Fibroblast of pulmonary artery (primary cell): ENCODE measurements at regions not wholly inside any gene's neighbourhood (a gene's known extent, or its start where the extent isn't known, plus 50 kb on each side); places are given as distances from the start of the nearest gene placed in this dataset.

Source experiments
- DNase-seq: peaks from one replicate; pipeline ENCODE4 v3.0.0-alpha.2; 2010; ENCODE audit warnings: low read depth
- H3K4me3 ChIP-seq: replicated peaks from 2 replicates; pipeline ENCODE4 v1.5.1; 2011; ENCODE audit warnings: low read depth, mild to moderate bottlenecking, control low read depth, low read length, moderate library complexity
- TF ChIP-seq, protein P1 (sequence below): IDR thresholded peaks from 2 replicates; pipeline ENCODE4 v1.5.1; 2011; ENCODE audit warnings: mild to moderate bottlenecking, control low read depth, low read length, inconsistent platforms; ENCODE audit errors: missing control alignments

DNA sequence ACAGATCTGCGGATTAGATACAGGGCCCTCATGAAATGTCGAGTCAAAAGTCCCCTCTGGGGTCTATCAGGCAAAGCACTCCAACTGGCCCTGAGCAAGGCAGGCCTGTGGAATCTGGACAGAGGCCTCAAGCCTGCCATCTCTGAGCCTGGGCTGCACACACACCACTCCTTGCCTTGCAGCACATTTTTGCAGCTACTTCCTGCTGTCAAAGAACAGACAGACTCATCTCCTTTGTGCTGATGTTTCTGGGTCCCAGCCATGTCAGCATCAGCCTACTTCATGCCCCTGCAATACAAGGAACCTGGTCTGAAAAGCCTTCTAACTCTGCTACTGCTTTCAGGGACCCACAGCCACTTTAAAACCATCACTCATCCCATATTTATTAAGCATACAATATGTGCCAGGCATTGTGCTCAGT lies 60.6 kb upstream of the IL12A start:
- no peak overlapping the region for H3K4me3 ChIP-seq
- DNase-seq, result peak; percentile 23
- TF ChIP-seq, protein P1, sequence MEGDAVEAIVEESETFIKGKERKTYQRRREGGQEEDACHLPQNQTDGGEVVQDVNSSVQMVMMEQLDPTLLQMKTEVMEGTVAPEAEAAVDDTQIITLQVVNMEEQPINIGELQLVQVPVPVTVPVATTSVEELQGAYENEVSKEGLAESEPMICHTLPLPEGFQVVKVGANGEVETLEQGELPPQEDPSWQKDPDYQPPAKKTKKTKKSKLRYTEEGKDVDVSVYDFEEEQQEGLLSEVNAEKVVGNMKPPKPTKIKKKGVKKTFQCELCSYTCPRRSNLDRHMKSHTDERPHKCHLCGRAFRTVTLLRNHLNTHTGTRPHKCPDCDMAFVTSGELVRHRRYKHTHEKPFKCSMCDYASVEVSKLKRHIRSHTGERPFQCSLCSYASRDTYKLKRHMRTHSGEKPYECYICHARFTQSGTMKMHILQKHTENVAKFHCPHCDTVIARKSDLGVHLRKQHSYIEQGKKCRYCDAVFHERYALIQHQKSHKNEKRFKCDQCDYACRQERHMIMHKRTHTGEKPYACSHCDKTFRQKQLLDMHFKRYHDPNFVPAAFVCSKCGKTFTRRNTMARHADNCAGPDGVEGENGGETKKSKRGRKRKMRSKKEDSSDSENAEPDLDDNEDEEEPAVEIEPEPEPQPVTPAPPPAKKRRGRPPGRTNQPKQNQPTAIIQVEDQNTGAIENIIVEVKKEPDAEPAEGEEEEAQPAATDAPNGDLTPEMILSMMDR, result no peak

GRCh38 chr3:159928666-159929065 lies 60.0 kb upstream of the IL12A start:
- TF ChIP-seq, protein P1, result no peak
- no peak overlapping the region for H3K4me3 ChIP-seq
- DNase-seq, result peak; percentile 85

- peak; percentile 61 for DNase-seq
- H3K4me3 ChIP-seq, result no peak overlapping the region
- TF ChIP-seq, protein P1, result peak; percentile 44
These were observed 59.2 kb upstream of the IL12A start for GRCh38 chr3:159929171-159930141.

- TF ChIP-seq, protein P1, result no peak
- no peak for DNase-seq
- no peak overlapping the region for H3K4me3 ChIP-seq
These were observed 54.4 kb upstream of the IL12A start for GRCh38 chr3:159934216-159934615.

GRCh38 chr3:159936541-159936940 lies 52.1 kb upstream of the IL12A start:
- no peak for DNase-seq
- TF ChIP-seq, protein P1, result no peak

DNA sequence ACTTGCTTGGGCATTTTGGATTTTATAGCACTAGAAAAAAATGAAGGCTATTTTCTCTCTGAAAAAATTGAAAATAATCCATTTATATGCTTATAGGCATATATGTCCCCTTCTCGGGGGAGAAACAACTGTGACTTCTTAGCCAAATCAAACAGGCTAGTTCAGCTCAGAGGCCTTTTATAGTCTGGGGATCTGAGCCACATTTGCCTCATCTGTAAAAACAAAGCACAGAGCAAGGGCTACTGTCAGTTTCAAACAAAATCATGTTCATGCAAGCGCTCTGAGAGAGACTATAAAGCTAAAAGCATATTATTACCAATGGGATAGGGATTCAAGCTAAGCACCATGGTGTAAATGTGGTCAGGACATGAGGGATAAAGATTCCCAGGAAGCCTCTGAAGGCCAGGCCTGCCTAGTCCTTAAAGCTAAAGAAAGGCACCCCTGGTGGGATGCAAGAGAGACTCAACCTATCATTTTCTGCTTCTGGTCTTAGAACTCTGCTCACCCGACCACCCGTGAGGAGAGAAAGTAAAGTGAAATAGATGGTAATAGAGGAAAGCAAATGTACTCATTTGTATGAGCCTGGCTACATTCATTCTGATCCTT lies 51.0 kb upstream of the IL12A start:
- DNase-seq, result no peak
- no peak overlapping the region for H3K4me3 ChIP-seq
- TF ChIP-seq, protein P1, result no peak

More at GRCh38 chr3:159936541-159936940, 52.1 kb upstream of the IL12A start:
- H3K4me3 ChIP-seq, result no peak overlapping the region
